22Rv1 (cell line): ENCODE measurements at regions not wholly inside any gene's neighbourhood (a gene's known extent, or its start where the extent isn't known, plus 50 kb on each side); places are given as distances from the start of the nearest gene placed in this dataset.

ENCODE experiments used
- CTCF ChIP-seq: fragments of 450-650 bp; IDR thresholded peaks from 2 replicates; pipeline ENCODE4 v1.5.1; 2017; ENCODE audit warnings: mild to moderate bottlenecking
- ZFX ChIP-seq: fragments of 450-650 bp; IDR thresholded peaks from 2 replicates; pipeline ENCODE4 v1.6.1; 2017; ENCODE audit warnings: antibody characterized with exemption, borderline replicate concordance

DNA sequence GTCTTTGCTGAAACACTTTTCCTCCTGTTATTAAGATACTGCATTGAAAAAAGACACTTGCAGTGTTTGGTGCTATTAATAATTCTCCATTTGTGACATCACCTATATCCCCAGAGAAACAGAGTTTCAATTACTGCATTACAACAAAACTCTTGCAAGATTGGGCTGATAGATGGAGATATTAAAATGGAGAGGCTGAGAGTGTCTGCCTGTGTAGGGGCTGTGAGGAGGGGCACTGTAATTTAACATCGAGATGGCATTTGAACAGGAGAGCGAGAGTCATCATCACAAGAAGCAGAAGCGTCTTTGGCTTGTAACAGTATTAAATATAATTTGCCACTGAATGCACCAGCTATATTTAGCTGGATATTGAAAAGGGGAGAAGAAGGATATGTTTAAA, 316.5 kb downstream of the CDH26 start:
- no peak for TF ChIP-seq CTCF
- TF ChIP-seq ZFX: no peak
